NCI-H446 (cell line): ENCODE measurements at regions not wholly inside any gene's neighbourhood (a gene's known extent, or its start where the extent isn't known, plus 50 kb on each side); places are given as distances from the start of the nearest gene placed in this dataset.
A peak's percentile ranks its signal among the peaks of the same experiment; 100 is the strongest.
"Not testable (repeated sequence)": the region's sequence is repeated elsewhere in the genome, so short reads cannot be mapped to it uniquely, and the experiment has no call there.

Experiments
- DNase-seq, 2 experiments: peaks; one replicate each; lab custom pipeline; 2025; lab: John Stamatoyannopoulos, UW

DNA sequence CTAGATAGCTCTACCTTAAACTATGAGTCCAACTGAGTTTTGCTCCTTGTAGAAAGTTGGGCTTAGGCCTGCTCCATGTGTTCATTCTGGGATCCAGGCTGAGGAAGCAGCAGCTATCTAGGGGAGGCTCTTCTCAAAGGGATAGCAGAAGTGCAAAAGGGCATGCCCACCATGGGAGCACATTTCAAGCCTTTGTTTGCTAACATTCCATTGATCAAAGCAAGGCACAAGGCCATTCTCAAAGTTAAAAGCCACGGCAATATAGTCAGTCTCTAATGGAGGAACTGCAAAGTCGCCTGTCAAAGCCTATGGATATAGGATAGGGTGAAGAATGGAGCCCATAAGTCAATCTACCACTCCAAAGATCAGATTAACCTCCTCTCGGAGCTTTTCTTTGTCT is 488.1 kb upstream of the ARX start:
- DNase-seq, result no peak

DNA sequence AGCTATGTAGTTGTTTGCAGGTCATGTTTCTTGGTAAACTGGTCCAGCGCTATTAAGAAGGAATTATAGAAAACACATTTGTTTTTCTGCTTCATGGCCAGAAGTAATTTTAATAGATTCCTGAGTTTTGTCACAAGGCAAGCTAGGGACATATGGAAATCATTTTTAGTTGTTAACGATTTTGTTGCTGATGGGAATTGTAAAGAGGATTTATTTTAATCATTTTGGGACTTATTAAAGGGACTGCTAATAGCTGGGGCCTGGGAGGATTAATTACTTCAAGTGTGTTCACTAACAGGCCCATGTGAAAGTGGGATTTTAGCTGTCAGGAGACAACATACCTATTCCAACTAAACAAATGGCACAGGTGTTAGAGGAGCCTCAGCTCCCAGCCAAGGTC is 492.0 kb upstream of the ARX start:
- DNase-seq, result no peak

DNA sequence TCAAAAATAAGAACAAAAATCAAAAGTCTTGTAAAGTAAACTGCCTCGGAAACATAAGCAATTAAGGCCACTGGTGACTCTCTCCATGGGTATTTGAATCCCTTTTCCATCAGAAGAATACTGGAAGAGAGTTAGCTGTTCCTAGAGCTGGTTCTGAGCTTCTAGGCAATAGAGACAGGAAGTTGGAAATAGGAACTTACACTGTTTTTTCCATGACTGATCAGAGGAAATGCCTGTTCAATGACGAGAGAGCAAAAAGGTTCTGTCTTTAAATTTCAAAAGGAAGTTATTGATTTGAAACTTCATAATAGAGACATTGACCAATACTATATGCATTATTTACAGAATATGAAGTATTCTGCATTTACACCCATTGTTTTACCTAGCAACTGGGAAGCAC is 503.5 kb upstream of the ARX start:
- no peak for DNase-seq

DNA sequence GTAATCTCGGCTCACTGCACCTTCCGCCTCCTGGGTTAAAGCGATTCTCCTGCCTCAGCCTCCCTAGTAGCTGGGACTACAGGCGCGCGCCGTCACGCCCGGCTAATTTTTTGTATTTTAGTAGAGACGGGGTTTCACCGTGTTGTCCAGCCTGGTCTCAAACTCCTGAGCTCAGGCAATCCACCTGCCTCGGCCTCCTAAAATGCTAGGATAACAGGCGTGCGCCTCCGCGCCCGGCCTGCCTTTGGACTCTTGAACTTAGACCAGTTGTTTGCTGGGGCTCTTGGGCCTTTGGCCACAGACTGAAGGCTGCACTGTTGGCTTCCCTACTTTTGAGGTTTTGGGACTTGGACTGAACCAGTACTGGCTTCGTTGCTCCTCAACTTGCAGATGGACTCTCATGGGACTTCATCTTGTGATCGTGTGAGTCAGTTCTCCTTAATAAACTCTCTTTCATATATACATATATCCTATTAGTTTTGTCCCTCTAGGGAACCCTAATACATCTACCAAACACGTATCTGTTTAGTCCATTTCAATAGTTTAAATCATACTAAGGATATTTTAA is 506.8 kb upstream of the ARX start:
- DNase-seq, result not testable (repeated sequence)

DNA sequence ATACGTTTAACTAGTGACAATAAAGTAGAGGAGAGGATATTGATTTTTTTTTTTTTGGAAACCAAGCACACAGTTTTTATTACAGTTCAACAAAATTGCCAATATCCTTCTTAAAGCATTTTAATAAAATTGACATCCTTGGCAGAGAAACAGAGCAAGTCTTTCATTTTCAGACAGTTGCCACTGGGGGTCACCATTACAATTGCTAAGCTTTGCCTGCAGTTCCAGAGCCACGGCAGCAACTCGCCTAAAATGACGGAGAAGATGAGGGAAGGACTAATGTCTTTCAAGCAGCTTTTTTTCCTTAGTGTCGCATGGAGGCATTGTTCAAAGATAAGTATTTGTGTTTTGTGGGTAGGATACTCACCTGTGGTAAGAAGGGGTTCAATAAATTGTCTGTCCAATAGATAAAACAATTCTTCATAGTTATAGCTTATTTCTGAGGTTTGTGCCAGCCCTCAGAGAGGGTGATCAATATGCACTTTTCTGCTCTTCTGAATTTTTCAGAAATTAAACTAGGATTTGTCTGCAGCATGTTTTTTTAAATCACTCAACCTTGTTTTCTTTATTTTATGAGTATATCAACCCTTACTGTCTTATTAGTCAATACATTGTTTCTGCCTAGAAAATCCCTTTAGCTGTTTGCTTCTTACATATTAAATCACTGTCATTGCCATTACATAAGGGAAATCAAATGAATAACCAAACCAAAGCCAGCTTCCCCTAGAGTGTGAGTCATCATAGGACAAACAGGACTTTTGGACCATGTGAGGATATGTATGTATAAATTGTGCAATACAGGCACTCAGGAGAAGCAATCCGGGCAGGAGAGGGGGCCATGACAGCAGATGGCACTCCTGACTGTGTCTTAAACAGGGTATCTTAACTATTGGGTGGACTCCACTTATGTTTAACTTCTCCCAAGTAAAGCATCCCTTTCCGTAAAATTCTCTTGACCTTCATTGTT is 508.1 kb upstream of the ARX start:
- peak; percentile 0 to 37 for DNase-seq

DNA sequence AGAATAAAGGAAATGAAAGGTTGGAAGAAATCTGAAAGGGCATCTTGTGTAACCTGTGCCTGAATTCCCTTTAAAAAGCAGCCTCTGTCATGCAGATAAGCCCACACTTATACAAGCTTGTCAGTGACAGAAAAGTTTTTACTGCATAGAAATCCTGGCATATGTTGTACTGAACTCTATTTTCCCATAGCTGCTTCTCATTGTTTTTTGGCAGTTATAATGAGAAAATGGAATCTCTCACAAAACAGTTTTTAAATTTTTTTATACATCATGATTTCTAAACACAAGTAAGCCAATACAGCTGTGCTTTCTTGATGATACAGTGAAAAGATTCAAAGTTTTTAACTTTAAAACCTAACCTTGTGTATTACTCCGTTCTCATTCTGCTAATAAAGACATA is 511.4 kb upstream of the ARX start:
- DNase-seq, result no peak

DNA sequence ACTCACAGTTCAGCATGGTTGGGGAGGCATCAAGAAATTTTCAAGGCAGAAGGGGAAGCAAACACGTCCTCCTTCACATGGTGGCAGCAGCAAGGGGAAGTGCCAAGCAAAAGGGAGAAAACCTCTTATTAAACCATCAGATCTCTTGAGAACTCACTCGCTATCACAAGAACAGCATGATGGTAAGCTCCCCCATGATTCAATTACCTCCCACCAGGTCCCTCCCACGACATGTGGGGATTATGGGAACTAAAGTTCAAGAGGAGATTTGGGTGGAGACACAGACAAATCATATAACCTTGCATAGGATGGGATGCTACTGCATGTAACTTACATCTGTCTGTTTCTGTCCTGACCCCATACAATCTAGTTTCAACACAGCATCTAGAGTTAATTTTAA is 511.8 kb upstream of the ARX start:
- DNase-seq, result no peak

DNA sequence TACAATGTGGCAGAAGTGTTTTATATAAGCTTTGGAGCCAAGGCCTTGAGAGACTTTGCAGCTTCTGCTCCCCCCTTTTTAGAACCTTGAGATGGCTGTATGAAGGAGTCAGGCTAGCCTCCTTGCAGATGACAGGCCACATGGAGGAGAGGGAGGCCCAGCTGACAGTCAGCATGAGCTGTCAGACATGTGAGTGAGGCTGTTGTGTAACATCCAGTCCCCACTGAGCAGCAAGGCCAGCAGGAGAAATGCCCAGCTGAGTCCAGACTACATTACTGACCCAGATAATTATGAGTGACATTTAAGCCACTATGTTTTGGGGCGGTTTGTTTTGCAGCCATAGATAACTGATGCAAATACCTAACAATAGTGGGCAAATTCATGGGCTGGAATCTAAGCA is 515.3 kb upstream of the ARX start:
- DNase-seq, result no peak

DNA sequence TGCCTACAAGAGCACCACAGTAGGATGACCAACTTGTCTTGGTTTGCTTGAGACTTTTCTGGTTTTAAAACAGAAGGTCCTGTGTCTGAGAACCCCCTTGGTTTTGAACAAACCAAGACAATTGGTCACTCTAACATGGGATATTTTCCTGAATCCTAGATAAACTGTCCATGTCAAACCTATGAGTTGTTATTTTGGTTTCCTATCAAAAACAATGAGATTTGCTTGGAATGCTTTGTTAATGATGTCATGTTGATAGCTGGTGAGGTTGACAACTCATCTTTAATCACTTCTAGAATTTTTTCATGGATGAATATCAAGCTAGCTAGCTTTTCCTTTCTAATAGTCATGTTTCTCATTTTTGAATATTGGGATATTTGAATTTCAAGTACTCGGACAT is 518.3 kb upstream of the ARX start:
- DNase-seq, result no peak

DNA sequence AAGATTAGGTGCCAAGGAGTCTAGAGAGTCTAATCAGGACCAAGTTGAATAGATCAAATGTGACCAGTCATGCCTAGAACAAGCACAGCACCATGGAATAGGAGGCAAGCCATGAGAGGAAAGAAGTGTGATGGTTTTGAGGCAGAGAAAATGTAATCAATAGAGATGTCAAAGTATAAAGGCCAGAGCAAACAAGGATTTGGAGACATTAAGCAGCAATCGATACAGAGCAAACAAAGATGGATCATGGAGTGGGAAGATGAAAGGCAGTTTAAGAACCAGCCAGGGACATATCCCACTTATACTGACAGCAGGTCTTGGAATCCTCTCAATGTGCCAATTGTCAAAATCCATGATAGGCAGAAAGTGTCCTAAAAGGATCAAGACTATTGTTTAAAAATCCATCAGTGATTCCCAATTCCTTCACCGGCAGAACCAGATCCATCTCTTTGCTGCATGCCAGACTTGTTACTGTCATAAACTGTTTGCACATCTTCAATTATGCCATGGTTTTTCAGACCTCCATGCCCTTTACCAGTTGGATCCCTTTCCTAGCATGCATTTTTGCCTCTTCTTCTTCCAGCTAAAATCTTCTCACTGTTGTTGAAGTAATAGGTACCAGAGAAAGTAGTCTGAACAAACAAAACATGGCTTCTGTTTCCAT is 520.7 kb upstream of the ARX start:
- DNase-seq, result no peak

DNA sequence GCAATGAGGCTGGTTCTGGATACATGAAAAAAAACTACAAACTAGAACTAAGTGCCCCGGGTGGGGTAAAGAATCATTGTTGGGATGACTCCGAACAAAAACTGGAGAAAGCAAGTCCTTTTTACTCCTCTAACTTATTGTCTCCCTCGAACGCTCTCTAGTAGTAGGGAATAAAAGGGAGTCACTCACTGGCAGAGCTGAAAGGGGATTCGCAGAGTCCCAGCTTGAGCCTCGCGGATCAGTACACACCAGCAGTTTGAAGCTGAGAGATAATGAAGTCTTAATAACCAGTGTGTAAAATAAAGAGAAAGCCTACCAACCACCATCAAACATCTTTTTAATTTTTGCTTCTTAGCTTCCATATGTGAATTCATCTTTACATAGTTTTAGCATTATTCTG is 521.9 kb upstream of the ARX start:
- no peak for DNase-seq

DNA sequence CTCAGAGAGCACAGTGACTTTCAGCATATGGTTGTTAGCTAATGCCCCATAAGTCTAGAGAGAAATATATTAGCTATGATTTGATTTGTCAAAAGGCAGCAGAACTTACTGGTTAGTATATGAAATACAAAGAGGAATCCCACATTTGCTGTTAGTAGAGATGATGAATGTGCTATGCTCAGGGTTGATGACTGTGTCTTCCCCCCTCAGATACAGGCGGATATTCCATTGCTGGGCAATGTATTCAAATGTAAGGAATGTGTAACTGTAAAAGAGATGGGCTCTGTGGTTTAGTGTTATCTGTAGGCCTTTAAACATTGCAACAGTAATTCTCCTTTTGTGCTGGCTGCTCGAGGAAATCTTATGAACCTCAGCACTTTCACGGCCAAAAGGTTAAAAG is 528.9 kb upstream of the ARX start:
- DNase-seq, result no peak

DNA sequence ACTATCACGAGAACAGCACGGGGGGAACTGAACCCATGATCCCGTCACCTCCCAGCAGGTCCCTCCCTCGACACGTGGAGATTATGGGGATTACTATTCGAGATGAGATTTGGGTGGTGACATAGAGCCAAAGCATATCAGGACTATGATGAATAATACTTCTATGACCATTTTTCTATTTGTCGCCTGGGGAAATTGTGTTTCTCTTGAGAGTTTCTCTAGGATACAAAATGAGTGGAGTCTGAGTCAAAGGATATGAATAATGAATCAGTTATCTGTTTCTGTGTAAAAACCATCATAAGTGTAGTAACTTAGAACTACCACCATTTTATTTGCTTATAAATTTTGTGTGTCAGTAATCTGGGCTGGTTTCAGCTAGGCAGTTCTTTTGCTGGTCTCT is 533.0 kb upstream of the ARX start:
- no peak for DNase-seq

DNA sequence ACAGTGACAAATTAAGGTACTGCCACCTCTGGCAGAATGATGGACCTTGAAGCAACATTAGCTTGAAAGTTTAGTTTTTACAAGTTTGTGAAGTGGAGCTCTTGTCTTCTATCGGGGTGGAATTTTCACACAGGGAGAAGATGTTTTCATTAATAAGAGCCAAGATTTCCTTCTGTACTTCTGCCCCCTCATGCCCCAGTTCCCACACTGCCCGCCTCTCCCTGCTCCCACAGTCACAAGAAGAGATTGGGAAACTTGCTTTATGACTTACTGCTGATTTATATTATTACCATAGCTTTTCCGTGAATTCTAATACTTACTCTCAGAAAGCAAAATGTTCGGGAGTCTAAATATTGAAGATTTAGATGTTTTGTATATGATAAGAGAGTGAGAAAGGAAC is 539.8 kb upstream of the ARX start:
- no peak for DNase-seq

DNA sequence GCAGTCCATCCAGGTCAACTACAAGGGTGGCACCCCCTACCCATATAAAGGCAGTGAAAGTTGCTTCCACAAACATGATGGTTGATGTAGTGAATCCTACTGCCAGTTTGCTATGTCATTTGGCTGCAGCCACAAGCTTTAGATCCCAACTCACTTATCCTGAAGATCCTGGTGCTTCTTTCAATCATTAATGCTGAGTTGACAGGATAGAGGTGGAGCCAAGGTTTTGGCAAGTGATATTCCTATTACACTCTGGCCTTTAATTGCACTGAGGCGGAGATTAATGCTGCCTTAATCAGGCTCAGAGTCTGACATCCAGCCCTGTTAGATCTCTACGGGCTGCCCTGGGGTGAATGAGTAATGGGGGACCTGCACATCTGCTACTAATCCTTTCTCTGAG is 542.4 kb upstream of the ARX start:
- DNase-seq, result no peak

DNA sequence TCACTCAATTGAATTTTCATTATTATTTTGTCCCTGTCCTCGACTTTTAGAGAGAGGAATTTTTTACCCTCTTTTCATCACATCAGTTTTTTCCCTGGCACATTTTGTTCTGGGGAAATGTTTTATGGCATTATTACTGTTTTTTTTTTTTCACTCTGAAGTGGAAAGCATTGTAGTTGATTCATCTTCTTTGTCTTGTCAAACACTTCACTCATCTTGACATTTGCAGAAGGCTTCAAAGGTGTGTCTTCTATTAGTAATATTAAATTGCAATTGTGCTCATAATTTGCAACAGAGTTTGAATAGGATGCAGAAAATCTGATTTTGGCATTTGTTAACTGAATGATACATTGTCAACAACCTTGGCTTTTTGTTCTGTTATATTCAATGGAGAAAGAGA is 545.4 kb upstream of the ARX start:
- DNase-seq, result no peak

DNA sequence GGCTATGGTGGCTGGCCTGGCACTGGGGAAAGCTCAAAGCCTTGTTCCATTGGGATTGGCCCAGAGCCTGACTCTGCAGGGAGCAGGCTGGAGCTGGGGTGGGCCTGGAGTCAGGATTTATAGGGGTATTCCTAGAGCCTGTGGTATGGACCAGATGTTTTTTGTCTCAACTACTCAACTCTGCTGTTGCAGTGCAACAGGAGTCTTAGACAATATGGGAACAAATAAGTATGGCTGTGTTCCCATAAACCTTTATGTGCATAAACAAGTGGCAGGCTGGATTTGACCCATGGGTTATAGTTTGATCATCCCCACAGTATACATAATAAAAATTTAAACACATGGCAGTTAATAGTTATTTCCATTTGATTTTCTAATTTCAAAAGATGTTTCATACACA is 557.9 kb upstream of the ARX start:
- DNase-seq, result no peak

DNA sequence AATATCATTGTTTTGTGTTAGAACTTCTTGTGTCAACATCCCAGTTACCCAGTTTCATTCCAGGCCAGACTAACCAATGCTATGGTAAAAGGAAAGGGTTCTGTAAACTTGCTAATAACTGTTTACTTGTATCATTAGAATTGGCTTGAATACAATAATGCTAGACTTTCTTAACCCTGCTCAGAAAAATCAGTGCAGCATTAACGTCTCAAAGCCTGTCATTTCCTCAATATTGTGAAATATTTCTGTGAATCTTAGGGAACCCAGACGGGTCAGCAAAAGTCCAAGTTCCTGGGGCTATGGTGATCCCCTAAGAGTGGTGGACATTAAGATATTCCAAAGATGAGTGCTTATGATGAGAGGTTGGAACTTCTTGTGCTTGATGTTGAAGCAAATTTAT is 541.2 kb upstream of the MAGEB18 start:
- DNase-seq, result no peak

DNA sequence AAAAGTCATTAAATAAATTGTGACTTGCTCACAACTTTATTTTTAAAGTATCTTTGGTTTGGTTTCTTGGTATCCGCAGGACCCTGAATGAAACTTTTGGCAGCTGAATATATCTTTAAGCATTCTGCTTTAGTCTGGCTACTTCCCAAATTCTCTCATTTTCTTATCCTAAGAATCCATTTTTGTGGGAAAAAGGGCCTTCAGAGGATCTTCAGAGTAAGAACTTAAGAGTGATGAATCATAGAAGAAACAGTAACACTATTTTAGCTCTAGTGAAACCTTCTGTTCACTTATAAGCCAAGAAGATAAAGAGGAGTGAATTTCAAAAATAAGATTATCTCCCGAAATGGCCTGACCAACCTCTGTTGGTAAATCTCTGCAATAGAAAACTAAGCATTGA is 540.6 kb upstream of the MAGEB18 start:
- DNase-seq, result no peak

DNA sequence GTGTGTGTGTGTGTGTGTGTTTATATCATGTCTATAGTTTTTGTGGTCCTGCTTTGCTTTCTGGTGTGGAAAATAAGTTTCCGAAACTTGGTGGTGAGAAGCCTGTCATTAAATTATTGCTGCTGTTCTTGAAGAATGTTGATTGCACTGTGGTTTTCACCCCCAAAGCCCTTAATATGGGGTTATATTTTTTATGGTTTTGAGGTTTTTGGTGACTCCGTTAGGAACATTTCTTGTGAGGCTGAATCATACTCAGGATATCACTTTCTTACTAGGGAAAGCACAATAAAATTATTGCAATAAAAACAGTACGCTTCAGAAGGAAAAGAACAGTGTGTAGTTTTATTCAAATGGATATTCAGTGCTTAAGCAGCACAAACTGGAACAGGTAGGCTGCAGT is 539.1 kb upstream of the MAGEB18 start:
- DNase-seq, result no peak

DNA sequence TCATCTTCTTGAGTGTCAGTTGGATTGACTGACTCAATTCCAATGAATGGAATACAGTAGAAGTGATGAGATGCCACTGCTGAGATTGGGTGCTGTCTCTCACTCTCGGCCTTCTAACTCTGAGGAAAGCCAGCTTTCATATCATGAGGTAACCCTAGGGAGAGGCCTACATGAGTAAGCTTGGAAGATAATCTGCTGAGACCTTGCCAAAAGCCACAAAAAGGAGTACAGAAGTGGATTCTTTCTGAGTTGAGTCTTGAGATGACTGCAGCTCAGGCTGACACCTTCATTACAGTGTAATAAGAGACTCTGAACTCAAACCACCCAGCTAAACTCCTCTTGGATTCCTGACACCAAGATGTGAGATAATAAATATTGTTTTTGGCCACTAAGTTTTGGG is 537.4 kb upstream of the MAGEB18 start:
- DNase-seq, result no peak

DNA sequence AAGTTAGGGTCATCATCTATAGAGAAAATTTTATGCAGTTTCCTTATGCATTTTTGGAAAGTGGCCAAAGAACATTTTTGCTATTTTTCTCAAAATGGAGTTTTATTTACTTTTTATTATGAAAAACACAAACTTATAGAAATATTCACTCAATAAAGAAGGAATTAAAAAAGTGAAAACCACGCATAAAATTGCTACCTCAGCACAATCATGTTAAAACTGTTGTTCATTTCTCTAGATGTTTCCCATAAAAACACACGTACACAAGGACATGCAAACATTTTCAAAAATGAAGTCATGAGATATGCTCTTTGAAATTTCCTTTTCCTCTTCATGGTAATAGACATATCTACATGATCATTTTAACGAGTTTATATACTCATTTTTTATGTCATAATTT is 536.8 kb upstream of the MAGEB18 start:
- no peak for DNase-seq

DNA sequence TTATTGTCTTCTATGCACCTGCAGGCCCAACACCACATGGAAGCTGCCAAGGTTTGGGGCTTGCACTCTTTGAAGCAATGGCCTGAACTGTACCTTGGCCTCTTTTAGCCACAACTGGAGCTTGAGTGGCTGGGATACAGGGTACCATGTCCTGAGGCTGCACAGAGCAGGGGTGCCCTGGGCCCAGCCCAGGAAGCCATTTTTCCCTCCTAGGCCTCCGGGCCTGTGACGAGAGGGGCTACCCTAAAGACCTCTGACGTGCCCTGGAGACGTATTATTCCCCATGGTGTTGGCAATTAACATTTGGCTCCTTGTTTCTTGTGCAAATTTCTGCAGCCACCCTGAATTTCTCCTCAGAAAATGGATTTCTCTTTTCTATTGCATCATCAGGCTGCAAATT is 519.9 kb upstream of the MAGEB18 start:
- no peak for DNase-seq
